ENCODE measurements at regions not wholly inside any gene's neighbourhood (a gene's known extent, or its start where the extent isn't known, plus 50 kb on each side); places are given as distances from the start of the nearest gene placed in this dataset.
A peak's percentile ranks its signal among the peaks of the same experiment; 100 is the strongest.
"Not testable (repeated sequence)": the region's sequence is repeated elsewhere in the genome, so short reads cannot be mapped to it uniquely, and the experiment has no call there.

GRCh38 chr11:130526846-130527245 lies 78.4 kb downstream of the ADAMTS15 start:
- no peak overlapping the region for H3K27ac ChIP-seq
- no peaks in the 10 kb centered on the region for H3K36me3 ChIP-seq
- no peak overlapping the region for H3K4me3 ChIP-seq
- H3K27me3 ChIP-seq, result no peaks in the 10 kb centered on the region
- H3K4me1 ChIP-seq, result peaks cover 57% of the 10 kb centered on the region
- no peaks in the 10 kb centered on the region for H3K9me3 ChIP-seq (replicated peaks)
- DNase-seq, result no peak

- peak; percentile 51 to 69 for DNase-seq
- Histone ChIP-seq H3K36me3 (no peaks in the 10 kb centered on the region), H3K4me1 (peaks cover 56% of the 10 kb centered on the region), H3K9me3 (replicated peaks) (no peaks in the 10 kb centered on the region), H3K27ac (peak overlapping the region; percentile 3; the same call in 1 of the 2 replicates), H3K4me3 (no peak overlapping the region), H3K27me3 (no peaks in the 10 kb centered on the region)
Observed at GRCh38 chr11:130527636-130528297, 79.3 kb downstream of the ADAMTS15 start.

GRCh38 chr11:130528298-130529261 lies 80.1 kb downstream of the ADAMTS15 start:
- Histone ChIP-seq H3K9me3 (replicated peaks) (no peaks in the 10 kb centered on the region), H3K27ac (peak overlapping the region; percentile 20)
- DNase-seq, result peak in 1 of 2 experiments; percentile 22

GRCh38 chr11:130529366-130529765 lies 80.9 kb downstream of the ADAMTS15 start:
- Histone ChIP-seq H3K9me3 (replicated peaks) (no peaks in the 10 kb centered on the region), H3K36me3 (no peaks in the 10 kb centered on the region), H3K4me3 (no peak overlapping the region), H3K27ac (no peak overlapping the region), H3K27me3 (no peaks in the 10 kb centered on the region), H3K4me1 (peaks cover 65% of the 10 kb centered on the region)
- no peak for DNase-seq

More at GRCh38 chr11:130528298-130529261, 80.1 kb downstream of the ADAMTS15 start:
- no peak overlapping the region for H3K4me3 ChIP-seq
- no peaks in the 10 kb centered on the region for H3K27me3 ChIP-seq
- H3K36me3 ChIP-seq, result no peaks in the 10 kb centered on the region
- peaks cover 58% of the 10 kb centered on the region for H3K4me1 ChIP-seq

GRCh38 chr11:130531061-130531460 lies 82.6 kb downstream of the ADAMTS15 start:
- peak; percentile 67 for DNase-seq
- Histone ChIP-seq H3K4me1 (peaks cover 74% of the 10 kb centered on the region), H3K4me3 (no peak overlapping the region), H3K27ac (peak overlapping the region; percentile 37), H3K9me3 (replicated peaks) (no peaks in the 10 kb centered on the region), H3K27me3 (no peaks in the 10 kb centered on the region), H3K36me3 (no peaks in the 10 kb centered on the region)

- Histone ChIP-seq H3K9me3 (replicated peaks) (no peaks in the 10 kb centered on the region), H3K27me3 (no peaks in the 10 kb centered on the region), H3K4me3 (0 out of 2 replicates have a peak overlapping the region, but pooled peaks have one; percentile 11), H3K4me1 (peaks cover 57% of the 10 kb centered on the region), H3K36me3 (no peaks in the 10 kb centered on the region), H3K27ac (peak overlapping the region; percentile 94)
- peak; percentile 95 to 97 for DNase-seq
Observed at GRCh38 chr11:130533113-130533798, 84.8 kb downstream of the ADAMTS15 start.

GRCh38 chr11:130533871-130534270 lies 85.4 kb downstream of the ADAMTS15 start:
- no peaks in the 10 kb centered on the region for H3K36me3 ChIP-seq
- no peaks in the 10 kb centered on the region for H3K9me3 ChIP-seq (replicated peaks)
- peaks cover 50% of the 10 kb centered on the region for H3K4me1 ChIP-seq
- H3K27ac ChIP-seq, result peak overlapping the region; percentile 94
- no peak overlapping the region for H3K4me3 ChIP-seq
- no peaks in the 10 kb centered on the region for H3K27me3 ChIP-seq
- DNase-seq, result peak in 1 of 2 experiments; percentile 66

- Histone ChIP-seq H3K36me3 (no peaks in the 10 kb centered on the region), H3K4me1 (peaks cover 44% of the 10 kb centered on the region), H3K27ac (peak overlapping the region; percentile 94), H3K9me3 (replicated peaks) (no peaks in the 10 kb centered on the region), H3K4me3 (no peak overlapping the region), H3K27me3 (no peaks in the 10 kb centered on the region)
- no peak for DNase-seq
Observed at GRCh38 chr11:130534551-130534950, 86.1 kb downstream of the ADAMTS15 start.

GRCh38 chr11:130535520-130535919 lies 87.1 kb downstream of the ADAMTS15 start:
- Histone ChIP-seq H3K27me3 (no peaks in the 10 kb centered on the region), H3K4me3 (no peak overlapping the region)

GRCh38 chr11:130536106-130537040 lies 87.9 kb downstream of the ADAMTS15 start:
- Histone ChIP-seq H3K36me3 (no peaks in the 10 kb centered on the region), H3K27me3 (no peaks in the 10 kb centered on the region), H3K9me3 (replicated peaks) (no peaks in the 10 kb centered on the region), H3K27ac (no peak overlapping the region), H3K4me1 (peaks cover 32% of the 10 kb centered on the region), H3K4me3 (no peak overlapping the region)
- no peak for DNase-seq

More at GRCh38 chr11:130535520-130535919, 87.1 kb downstream of the ADAMTS15 start:
- Histone ChIP-seq H3K9me3 (replicated peaks) (no peaks in the 10 kb centered on the region), H3K4me1 (peaks cover 41% of the 10 kb centered on the region), H3K27ac (no peak overlapping the region; the same call in 1 of the 2 replicates), H3K36me3 (no peaks in the 10 kb centered on the region)
- no peak for DNase-seq

GRCh38 chr11:130539680-130540079 lies 91.2 kb downstream of the ADAMTS15 start:
- H3K4me1 ChIP-seq; DNase-seq; H3K36me3 ChIP-seq; H3K9me3 ChIP-seq (replicated peaks); H3K27me3 ChIP-seq; H3K27ac ChIP-seq; H3K4me3 ChIP-seq: not testable (repeated sequence)

- no peaks in the 10 kb centered on the region for H3K9me3 ChIP-seq (replicated peaks)
- H3K36me3 ChIP-seq, result no peaks in the 10 kb centered on the region
- H3K4me3 ChIP-seq, result no peak overlapping the region
- no peaks in the 10 kb centered on the region for H3K4me1 ChIP-seq
- no peak overlapping the region for H3K27ac ChIP-seq
- DNase-seq, result no peak
- H3K27me3 ChIP-seq, result no peaks in the 10 kb centered on the region
Observed at GRCh38 chr11:130544266-130544665, 95.8 kb downstream of the ADAMTS15 start.

- H3K9me3 ChIP-seq (replicated peaks), result no peaks in the 10 kb centered on the region
- H3K27ac ChIP-seq, result no peak overlapping the region
- no peaks in the 10 kb centered on the region for H3K36me3 ChIP-seq
- H3K4me1 ChIP-seq, result no peaks in the 10 kb centered on the region
- no peaks in the 10 kb centered on the region for H3K27me3 ChIP-seq
- DNase-seq, result no peak
- H3K4me3 ChIP-seq, result no peak overlapping the region
Observed at GRCh38 chr11:130545449-130546072, 97.1 kb downstream of the ADAMTS15 start.

Data from SJCRH30 (cell line).